Left cardiac atrium (tissue), 4 donors: ENCODE measurements at regions not wholly inside any gene's neighbourhood (a gene's known extent, or its start where the extent isn't known, plus 50 kb on each side); places are given as distances from the start of the nearest gene placed in this dataset.
"Not testable (repeated sequence)": the region's sequence is repeated elsewhere in the genome, so short reads cannot be mapped to it uniquely, and the experiment has no call there.

Source experiments
- ATAC-seq, 2 donors: fragments of 200-7000 bp; cut with Tn5 transposase; one replicate each; pipeline ENCODE4 v1.9.1; 2020; ENCODE audit warnings: mild to moderate bottlenecking in 2 of 2, moderate library complexity in 2 of 2
- DNase-seq: peaks from one replicate; pipeline ENCODE4 v3.0.0-alpha.2; 2020
- intact Hi-C, 2 donors: fragments of 100-400 bp; cut with DNase I; formaldehyde crosslinking; loops; one replicate each; pipeline versions ENCODE4 v1.14.1 to v1.15.1; 2022 to 2023
- donor health status: DM: no; HTN: yes; CAD: no.
- donor health status: DM: no; HTN: yes; CAD: no; lungs with severe emphysema.
- donor health status: DM: yes; HTN: yes; CAD: no.
- donor health status: Dilated cardiomyopathy.

DNA sequence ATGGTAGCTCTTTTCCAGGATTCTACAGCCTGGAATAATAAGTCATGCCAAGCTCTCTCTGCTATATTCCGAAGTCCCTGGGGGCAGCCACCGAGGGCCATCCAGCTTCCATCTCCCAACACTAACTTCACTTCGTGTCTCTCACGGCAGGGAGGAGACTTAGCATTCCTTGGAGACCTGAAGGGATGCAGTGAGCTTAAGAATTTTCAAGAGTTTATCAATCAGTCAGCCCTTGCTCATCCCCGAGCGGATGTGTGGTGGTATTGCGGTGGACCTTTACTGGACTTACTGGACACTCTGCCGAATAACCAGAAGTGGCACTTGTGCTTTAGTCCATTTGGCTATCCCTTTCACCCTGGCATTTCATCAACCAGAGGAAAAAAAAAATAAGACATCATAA, 294.7 kb upstream of the SGCG start:
- ATAC-seq, intact Hi-C loops, DNase-seq: not testable (repeated sequence)

DNA sequence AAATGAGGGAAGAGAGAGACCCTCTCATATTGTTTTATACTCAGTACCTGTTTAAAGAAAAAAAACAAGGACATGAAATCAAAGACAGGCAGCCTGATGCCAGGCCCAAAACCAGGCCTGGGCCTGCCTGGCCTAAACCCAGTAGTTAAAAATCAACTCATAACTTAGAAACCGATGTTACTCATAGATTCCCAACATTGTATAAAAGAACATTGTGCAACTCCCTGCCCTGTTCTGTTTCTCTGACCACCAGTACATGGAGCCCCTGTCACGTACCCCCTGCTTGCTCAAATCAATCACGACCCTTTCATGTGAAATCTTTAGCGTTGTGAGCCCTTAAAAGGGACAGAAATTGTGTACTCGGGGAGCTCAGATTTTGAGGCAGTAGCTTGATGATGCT, 291.4 kb upstream of the SGCG start:
- DNase-seq, ATAC-seq, intact Hi-C loops: not testable (repeated sequence)

- no peak for ATAC-seq
- intact Hi-C loops: no loop called here
Measured at GRCh38 chr13:22893204-22893603, 287.6 kb upstream of the SGCG start.

GRCh38 chr13:22893777-22894176, 287.0 kb upstream of the SGCG start:
- DNase-seq (no peak), ATAC-seq (no peak)
- intact Hi-C loops: no loop called here

More at GRCh38 chr13:22893204-22893603, 287.6 kb upstream of the SGCG start:
- no peak for DNase-seq

DNA sequence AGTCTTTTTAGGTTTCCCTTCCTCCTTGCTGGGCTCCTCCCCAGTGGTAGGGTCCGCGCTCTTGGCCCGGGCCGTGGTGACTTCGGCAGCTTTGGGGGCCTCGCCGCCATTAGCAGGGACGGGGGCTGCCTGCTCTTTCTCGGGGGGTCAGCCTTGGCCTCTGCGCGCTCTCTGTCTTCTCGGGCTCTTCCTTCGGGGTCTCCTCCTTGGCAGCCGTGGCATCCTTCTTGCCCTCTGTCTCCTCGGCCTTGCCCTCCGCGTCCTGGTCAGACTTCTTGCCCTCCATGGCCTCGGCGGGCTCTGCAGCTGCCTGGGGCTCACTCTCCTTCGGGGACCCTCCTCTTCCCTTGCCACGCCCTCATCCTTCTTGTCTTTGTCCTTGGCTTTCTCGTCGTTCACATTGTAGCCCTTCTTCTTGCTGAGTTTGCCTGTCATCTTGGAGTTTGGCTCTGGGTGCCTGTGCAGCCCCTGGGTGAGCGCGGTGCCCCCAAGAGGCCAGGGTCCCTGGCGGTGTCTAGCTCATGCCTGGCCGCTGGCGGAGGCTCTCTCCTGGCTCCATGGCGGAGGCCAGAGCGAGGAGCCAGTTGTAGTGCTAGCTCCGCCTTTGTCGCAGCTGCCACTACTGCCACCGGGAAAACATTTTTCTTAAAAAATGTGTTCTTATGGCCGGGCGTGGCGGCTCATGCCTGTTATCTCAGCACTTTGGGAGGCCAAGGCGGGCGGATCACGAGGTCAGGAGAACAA, 283.0 kb upstream of the SGCG start:
- no peak for ATAC-seq
- DNase-seq: no peak
- intact Hi-C loops: no loop called here

DNA sequence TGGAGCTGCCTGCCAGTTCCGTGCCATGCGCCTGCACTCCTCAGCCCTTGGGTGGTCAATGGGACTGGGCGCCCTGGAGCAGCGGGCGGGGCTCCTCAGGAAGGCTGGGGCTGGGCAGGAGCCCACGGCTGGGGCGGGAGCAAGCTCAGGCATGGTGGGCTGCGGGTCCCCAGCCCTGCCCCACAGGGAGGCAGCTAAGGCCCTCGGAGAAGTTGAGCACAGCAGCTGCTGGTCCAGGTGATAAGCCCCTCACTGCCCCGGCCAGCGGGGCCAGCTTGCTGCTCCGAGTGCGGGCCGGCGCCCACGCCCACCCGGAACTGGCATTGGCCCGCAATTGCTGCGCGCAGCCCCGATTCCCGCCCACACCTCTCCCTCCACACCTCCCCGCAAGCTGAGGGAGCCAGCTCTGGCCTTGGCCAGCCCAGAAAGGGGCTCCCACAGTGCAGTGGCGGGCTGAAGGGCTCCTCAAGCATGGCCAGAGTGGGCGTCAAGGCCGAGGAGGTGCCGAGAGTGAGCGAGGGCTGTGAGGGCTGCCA, 280.3 kb upstream of the SGCG start:
- ATAC-seq, DNase-seq, intact Hi-C loops: not testable (repeated sequence)

DNA sequence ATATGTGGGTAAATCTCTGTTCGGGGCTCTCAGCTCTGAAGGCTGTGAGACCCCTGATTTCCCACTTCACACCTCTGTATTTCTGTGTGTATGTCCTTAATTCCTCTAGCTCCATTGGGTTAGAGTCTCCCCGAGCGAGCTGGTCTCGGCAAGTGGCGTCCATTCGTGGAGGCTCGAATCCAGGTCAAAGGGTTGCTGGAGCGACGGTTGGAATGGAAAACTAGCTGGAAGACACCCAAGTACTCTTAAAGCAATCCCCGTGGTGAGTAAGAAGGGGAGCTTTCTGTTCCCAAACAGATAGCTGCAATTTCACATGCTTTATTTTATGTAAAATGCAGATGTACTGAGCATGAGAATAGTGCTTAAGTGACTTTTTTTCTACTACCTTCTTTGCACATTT, 277.5 kb upstream of the SGCG start:
- intact Hi-C loops: no loop called here
- no peak for DNase-seq
- ATAC-seq: no peak

GRCh38 chr13:22903925-22904324, 276.9 kb upstream of the SGCG start:
- ATAC-seq (no peak), DNase-seq (no peak)
- intact Hi-C loops: no loop called here

- ATAC-seq (peak; percentile 93 to 98), DNase-seq (peak; percentile 69)
- intact Hi-C loops: no loop called here
Measured at GRCh38 chr13:22915442-22916082, 265.2 kb upstream of the SGCG start.

- intact Hi-C loops, ATAC-seq: not testable (repeated sequence)
Measured at GRCh38 chr13:22916276-22916675, 264.5 kb upstream of the SGCG start.

DNA sequence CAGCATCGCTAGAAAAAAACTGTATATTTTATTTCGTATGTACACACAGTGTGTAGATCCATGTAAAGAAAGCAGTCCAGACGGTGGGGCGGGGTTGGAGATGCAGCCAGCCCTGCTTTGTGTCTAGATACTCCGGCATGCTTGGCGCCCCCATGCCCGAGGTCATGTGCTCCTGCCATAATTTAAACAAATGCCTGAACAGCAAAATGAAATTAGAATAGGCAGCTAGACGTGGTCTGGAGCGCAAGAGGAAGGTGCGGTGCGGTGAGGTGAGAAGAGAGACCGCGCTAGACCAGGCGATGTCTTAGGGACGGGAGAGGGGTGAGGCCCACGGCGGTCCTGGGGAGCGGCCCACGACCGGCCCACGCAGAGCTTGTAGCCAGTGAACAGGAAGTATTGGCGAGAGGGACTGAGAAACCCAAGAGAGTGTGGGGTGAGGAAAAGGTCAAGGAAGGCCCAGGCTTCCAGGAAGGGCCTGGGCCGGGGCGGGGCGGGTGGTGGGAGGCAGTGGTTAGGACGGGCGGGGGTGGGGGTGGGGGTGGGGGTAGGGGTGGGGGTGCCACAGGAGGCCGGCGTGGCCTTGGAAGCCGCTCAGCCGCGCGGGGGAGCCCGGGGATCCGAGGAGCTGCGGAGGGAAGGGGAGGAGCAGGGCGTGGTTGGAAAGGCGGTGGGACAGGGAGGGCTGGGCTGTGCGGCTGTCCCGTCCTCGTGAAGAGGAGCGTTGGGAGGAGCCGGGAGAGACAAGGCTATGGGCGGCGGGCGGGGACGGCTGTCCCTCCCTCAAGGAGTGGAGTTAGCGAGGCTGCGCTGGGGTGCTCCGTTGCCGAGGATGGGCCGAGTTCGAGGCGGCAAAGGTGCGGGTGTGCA, 254.7 kb upstream of the SGCG start:
- ATAC-seq (peak; percentile 95 to 99), DNase-seq (peak; percentile 87)
- intact Hi-C loops: no loop called here

More at GRCh38 chr13:22916276-22916675, 264.5 kb upstream of the SGCG start:
- not testable (repeated sequence) for DNase-seq

DNA sequence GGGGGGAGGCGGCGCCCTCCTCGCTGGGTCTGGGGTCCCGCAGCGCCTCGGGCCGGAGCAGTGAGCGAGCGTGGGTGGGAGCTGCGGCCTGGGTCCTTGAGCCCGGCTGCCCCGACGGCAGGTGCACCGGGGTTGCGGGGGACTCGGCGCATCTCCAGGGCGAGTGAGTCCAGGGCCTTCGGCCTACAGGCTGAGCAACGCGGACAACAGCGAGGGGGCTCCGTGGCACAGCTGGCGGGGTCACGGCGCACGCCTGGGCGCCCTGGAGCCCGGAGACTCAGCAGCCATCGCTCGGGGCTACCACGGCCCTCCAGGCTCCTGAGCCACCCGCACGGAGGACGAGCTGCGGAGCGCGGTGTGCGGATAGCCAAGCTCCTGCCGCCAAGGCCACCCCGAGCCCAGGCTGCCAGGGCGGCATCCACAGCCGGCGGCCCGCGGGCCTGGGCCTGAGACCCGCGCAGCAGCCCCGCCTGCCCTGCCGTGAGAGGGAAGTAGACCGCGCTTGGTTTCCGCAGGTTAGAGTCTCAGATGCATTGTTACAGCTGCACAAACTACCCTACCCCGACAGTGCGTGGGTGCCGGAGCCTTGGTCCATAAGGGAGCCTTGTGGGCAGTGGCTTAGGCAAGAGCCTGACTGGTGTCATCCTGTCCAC, 253.9 kb upstream of the SGCG start:
- intact Hi-C loops: no loop called here
- peak; percentile 17 to 43 for ATAC-seq
- DNase-seq: no peak

- DNase-seq, ATAC-seq, intact Hi-C loops: not testable (repeated sequence)
Measured at GRCh38 chr13:22927845-22928244, 252.9 kb upstream of the SGCG start.

- DNase-seq (no peak), ATAC-seq (no peak)
- intact Hi-C loops: loop anchor here in 1 of 2 donors (10.0 kb wide), 1 partner anchor 1425 kb away; no protein-coding TSS in a partner anchor
Measured at GRCh38 chr13:22929381-22930126, 251.2 kb upstream of the SGCG start.

DNA sequence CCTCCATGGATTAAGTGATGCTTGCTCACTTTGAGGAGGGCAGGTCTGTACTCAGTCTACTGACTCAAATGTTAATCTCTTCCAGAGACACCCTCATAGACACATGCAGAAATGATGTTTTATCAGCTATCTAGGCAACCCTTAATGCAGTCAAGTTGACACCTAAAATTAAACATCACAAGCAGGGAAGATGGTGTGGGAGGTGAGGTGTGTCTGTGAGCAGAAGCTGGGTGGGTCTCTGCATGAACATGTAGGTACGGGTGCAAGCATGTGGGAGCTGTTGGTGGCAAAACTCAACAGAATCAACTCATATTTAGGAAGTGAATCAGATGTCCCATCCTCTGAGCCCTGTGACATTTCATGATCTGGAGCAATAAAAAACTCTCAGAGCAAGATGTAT, 249.2 kb upstream of the SGCG start:
- intact Hi-C loops: loop anchor here in 1 of 2 donors (10.0 kb wide), 1 partner anchor 1423 kb away; no protein-coding TSS in a partner anchor
- DNase-seq (no peak), ATAC-seq (no peak)

DNA sequence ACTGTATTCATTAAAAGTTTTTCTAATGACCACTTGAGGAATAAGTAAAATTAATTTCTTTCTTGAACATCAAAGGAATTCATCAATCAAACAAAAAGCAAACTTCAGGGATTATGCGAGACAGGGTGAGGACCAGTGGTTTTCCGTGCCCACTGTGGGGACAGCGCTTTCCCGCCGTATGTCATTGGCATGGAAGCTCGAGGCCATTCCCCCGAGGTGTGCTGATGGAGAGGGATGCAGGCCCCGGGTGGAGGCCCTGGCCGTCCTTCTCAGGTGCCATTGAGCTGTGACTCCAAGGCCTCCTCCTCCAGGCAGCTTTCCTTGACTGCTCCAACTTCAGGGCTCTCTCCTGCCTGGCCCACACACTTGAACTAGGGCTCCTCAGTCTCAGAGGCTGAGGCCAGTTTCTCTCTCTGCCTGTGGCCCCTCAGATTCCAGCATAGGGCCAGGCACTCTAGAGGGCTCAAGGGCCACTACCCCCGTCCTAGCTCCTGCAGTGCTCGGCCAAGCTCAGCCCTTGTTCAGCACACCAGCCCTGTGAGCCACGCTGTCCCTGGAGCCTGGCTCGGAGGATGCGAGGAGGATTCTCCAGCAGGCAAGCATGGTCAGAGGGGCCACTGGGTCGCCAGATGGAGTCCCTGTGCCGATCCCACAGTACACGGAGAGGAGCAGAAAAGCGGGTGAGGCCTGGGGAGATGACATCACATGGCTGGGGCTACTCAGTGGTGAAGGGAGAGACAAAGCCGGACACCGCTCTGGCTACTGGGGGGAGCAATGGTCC, 248.0 kb upstream of the SGCG start:
- DNase-seq, ATAC-seq: not testable (repeated sequence)
- intact Hi-C loops: loop anchor here in 1 of 2 donors (10.0 kb wide), 1 partner anchor 1422 kb away; no protein-coding TSS in a partner anchor

GRCh38 chr13:22933571-22934181, 247.1 kb upstream of the SGCG start:
- ATAC-seq (no peak), DNase-seq (no peak)
- intact Hi-C loops: loop anchor here in 1 of 2 donors (10.0 kb wide), 1 partner anchor 1421 kb away; no protein-coding TSS in a partner anchor
